GM12878 (cell line): ENCODE measurements at regions not wholly inside any gene's neighbourhood (a gene's known extent, or its start where the extent isn't known, plus 50 kb on each side); places are given as distances from the start of the nearest gene placed in this dataset.

ENCODE experiments used
- ATAC-seq: fragments of 200-7000 bp; cut with Tn5 transposase; 3 replicates; pipeline ENCODE4 v1.9.1; 2020; ENCODE audit warnings: mild to moderate bottlenecking, moderate library complexity
- BruUV-seq: library from RNA; stranded (reverse); fragments of 400-500 nt; replicated peaks from 2 replicates; lab custom pipeline; 2021; lab: Mats Ljungman, UMichigan
- CTCF ChIA-PET: fragments of 300-600 bp; sonication (Branson Sonifier 250); formaldehyde crosslinking; extraction: SDS; loops from one replicate; lab custom pipeline; 2021; ENCODE audit warnings: inconsistent platforms; lab: Yijun Ruan, JAX
- POLR2A ChIA-PET: fragments of 350-600 bp; formaldehyde crosslinking; extraction: SDS; loops from one replicate; lab custom pipeline; 2021; ENCODE audit warnings: inconsistent platforms; lab: Charles Lee
- RAD21 ChIA-PET: fragments of 300-600 bp; sonication (Branson Sonifier 250); formaldehyde crosslinking; loops from one replicate; lab custom pipeline; 2023; ENCODE audit warnings: antibody characterized with exemption; ENCODE audit not compliant: unreplicated experiment; lab: Charles Lee
- SMC1A ChIA-PET: fragments of 300-600 bp; sonication (Branson Sonifier 250); formaldehyde crosslinking; loops from one replicate; lab custom pipeline; 2023; ENCODE audit not compliant: unreplicated experiment, uncharacterized antibody; lab: Charles Lee
- DNase-seq: peaks from one replicate; pipeline ENCODE4 v3.0.0-alpha.2; 2011; ENCODE audit warnings: low read depth, low spot score
- FAIRE-seq: peaks from 3 replicates; lab custom pipeline; 2011; peaks lifted over from hg19 to GRCh38; lab: Jason Lieb, UNC
- H2AFZ ChIP-seq: 2 replicates; pipeline ENCODE4 v1.6.0; 2011; ENCODE audit warnings: low read depth, low read length, control low read depth; ENCODE audit not compliant: control insufficient read depth
- H3K27ac ChIP-seq: 2 replicates; pipeline ENCODE4 v1.5.1; 2011; ENCODE audit warnings: control low read depth; ENCODE audit not compliant: control insufficient read depth, insufficient read depth
- H3K27me3 ChIP-seq, 2 experiments: replicated peaks in 1 of 2; 2 replicates each; pipeline versions ENCODE4 v1.6.0 to v1.6.1; 2011; ENCODE audit warnings: low read length in 1 of 2; ENCODE audit not compliant: control insufficient read depth in 2 of 2, insufficient read depth in 2 of 2
- H3K36me3 ChIP-seq, 2 experiments: 2 replicates each; pipeline ENCODE4 v1.5.1; 2011; ENCODE audit warnings: low read length in 1 of 2; ENCODE audit not compliant: control insufficient read depth in 2 of 2, insufficient read depth in 2 of 2
- H3K4me1 ChIP-seq: 2 replicates; pipeline ENCODE4 v1.6.1; 2011; ENCODE audit warnings: mild to moderate bottlenecking, low read length, moderate library complexity, mixed read lengths; ENCODE audit not compliant: control insufficient read depth, insufficient read depth
- H3K4me2 ChIP-seq: 2 replicates; pipeline ENCODE4 v1.6.0; 2011; ENCODE audit warnings: control low read depth; ENCODE audit not compliant: control insufficient read depth, insufficient read depth
- H3K4me3 ChIP-seq: fragments of 200-600 bp; sonication (generic); 2 replicates; pipeline ENCODE4 v1.5.1; 2016
- H3K79me2 ChIP-seq: 2 replicates; pipeline ENCODE4 v1.6.0; 2011; ENCODE audit warnings: low read length; ENCODE audit not compliant: control insufficient read depth, insufficient read depth
- H3K9ac ChIP-seq: 2 replicates; pipeline ENCODE4 v1.8.0; 2011; ENCODE audit warnings: low read length, control low read depth, mixed read lengths; ENCODE audit not compliant: control insufficient read depth, insufficient read depth
- H3K9me3 ChIP-seq: replicated peaks from 3 replicates; pipeline ENCODE4 v1.5.1; 2011; ENCODE audit warnings: mild to moderate bottlenecking, low read length; ENCODE audit not compliant: control insufficient read depth, insufficient read depth
- H4K20me1 ChIP-seq: 2 replicates; pipeline ENCODE4 v1.6.0; 2011; ENCODE audit not compliant: control insufficient read depth, insufficient read depth
- BCL11A ChIP-seq: IDR thresholded peaks from 2 replicates; pipeline ENCODE4 v1.6.1; 2011; ENCODE audit warnings: low read depth, low read length
- CBX3 ChIP-seq: fragments of 200-600 bp; sonication (generic); IDR thresholded peaks from 2 replicates; pipeline ENCODE4 v1.6.1; 2016; ENCODE audit warnings: low read depth, borderline replicate concordance
- EGR1 ChIP-seq, 2 experiments: IDR thresholded peaks; 1 replicate in 1 of 2; 2 replicates in 1 of 2; pipeline ENCODE4 v1.6.1; 2011 to 2012; ENCODE audit warnings: low read depth in 2 of 2, low read length in 2 of 2, borderline replicate concordance in 1 of 2, mild to moderate bottlenecking in 1 of 2, moderate library complexity in 1 of 2
- ETV6 ChIP-seq, 2 experiments: fragments of 450-650 bp in 1 of 2; IDR thresholded peaks in 1 of 2; conservative IDR thresholded peaks in 1 of 2; 2 replicates each; pipeline ENCODE4 v1.6.1; 2014; ENCODE audit warnings: antibody characterized with exemption in 1 of 2, borderline replicate concordance in 1 of 2, low read depth in 1 of 2, mild to moderate bottlenecking in 1 of 2, moderate library complexity in 1 of 2
- IKZF1 ChIP-seq: fragments of 450-650 bp; conservative IDR thresholded peaks from 2 replicates; pipeline ENCODE4 v1.6.1; 2017; ENCODE audit warnings: antibody characterized with exemption, mild to moderate bottlenecking
- JUNB ChIP-seq: IDR thresholded peaks from 2 replicates; pipeline ENCODE4 v1.6.1; 2016; ENCODE audit warnings: antibody characterized with exemption, mild to moderate bottlenecking
- RAD51 ChIP-seq: fragments of 450-650 bp; IDR thresholded peaks from 2 replicates; pipeline ENCODE4 v1.6.1; 2016; ENCODE audit warnings: moderate library complexity, mild to moderate bottlenecking, inconsistent platforms
- RB1 ChIP-seq: fragments of 450-650 bp; formaldehyde crosslinking; IDR thresholded peaks from 2 replicates; pipeline ENCODE4 v1.6.1; 2017; ENCODE audit warnings: mild to moderate bottlenecking, borderline replicate concordance
- RBBP5 ChIP-seq: fragments of 200-600 bp; sonication (generic); conservative IDR thresholded peaks from 2 replicates; pipeline ENCODE4 v1.6.1; 2016
- SKIL ChIP-seq: fragments of 450-650 bp; IDR thresholded peaks from 2 replicates; pipeline ENCODE4 v1.6.1; 2017; ENCODE audit warnings: mild to moderate bottlenecking, low read depth, inconsistent platforms; ENCODE audit not compliant: poor library complexity, severe bottlenecking
- SREBF2 ChIP-seq: IDR thresholded peaks from 2 replicates; pipeline ENCODE4 v1.6.1; 2012; ENCODE audit warnings: mild to moderate bottlenecking, low read length
- TARDBP ChIP-seq: IDR thresholded peaks from 2 replicates; pipeline ENCODE4 v1.6.1; 2016; ENCODE audit warnings: borderline replicate concordance
- ZNF207 ChIP-seq: fragments of 450-650 bp; IDR thresholded peaks from 2 replicates; pipeline ENCODE4 v1.6.1; 2014; ENCODE audit warnings: antibody characterized with exemption, mild to moderate bottlenecking, borderline replicate concordance
- WGBS: methylation state at CpG from one replicate; pipeline ENCODE4 v1.1.6; 2016; ENCODE audit warnings: low lambda C conversion rate; ENCODE audit not compliant: insufficient replicate concordance, insufficient coverage; ENCODE audit errors: missing lambda C conversion rate; 5-methylcytosine and 5-hydroxymethylcytosine counted together
- in situ Hi-C: fragments of 300-500 bp; cut with MboI; formaldehyde crosslinking; loops from 9 replicates; pipeline ENCODE4 v1.14.3; 2018; ENCODE audit warnings: mixed read lengths
- intact Hi-C: fragments of 100-400 bp; cut with micrococcal nuclease; formaldehyde crosslinking; loops from one replicate; pipeline ENCODE4 v1.14.2; 2022; ENCODE audit not compliant: unreplicated experiment
- TF ChIP-seq, protein P1 (sequence below): fragments of 450-650 bp; IDR thresholded peaks from 2 replicates; pipeline ENCODE4 v1.6.1; 2018; ENCODE audit warnings: borderline replicate concordance, mild to moderate bottlenecking; ENCODE audit not compliant: partially characterized antibody

DNA sequence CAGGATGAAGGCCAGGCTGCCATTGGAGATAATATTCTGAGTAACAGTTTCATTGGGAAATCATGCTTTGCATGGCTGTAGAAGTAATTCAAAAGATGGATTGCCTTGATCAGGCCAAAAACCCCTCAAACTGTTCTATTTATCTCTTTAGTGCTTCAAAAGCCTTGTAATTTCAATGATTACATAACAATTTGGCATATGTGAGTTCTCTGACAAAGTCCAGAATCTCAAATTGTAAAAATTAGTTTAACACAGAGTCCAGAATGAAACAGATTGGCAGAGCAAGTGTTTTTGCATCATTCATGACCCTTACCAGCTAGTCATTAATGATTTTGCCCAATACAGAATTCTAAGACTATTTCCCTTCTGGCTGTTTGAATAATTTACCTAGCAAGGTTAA lies 347.3 kb downstream of the SPRY1 start:
- RAD21 ChIA-PET = no interaction called here
- no peak for DNase-seq
- no peak for FAIRE-seq
- Histone ChIP-seq H3K4me3 (no peak overlapping the region), H3K27me3 (no peaks in the 10 kb centered on the region), H4K20me1 (no peaks in the 10 kb centered on the region), H3K9me3 (no peaks in the 10 kb centered on the region), H3K4me1 (no peaks in the 10 kb centered on the region)
- POLR2A ChIA-PET = no interaction called here
- no peak for ATAC-seq
- CTCF ChIA-PET = interaction anchor here (0.6 kb wide), 1 partner anchor 948 kb away, joined by 3 read pairs; no protein-coding TSS in a partner anchor
- BruUV-seq = no TSS peak
- in situ Hi-C loops = no loop called here
- TF ChIP-seq EGR1 (IDR thresholded peaks at IDR 0.05; ENCODE audit: borderline replicate concordance in 1 of 2, low read depth in 2 of 2, low read length in 2 of 2) (no peak), IKZF1 (no peak), CBX3 (no peak), TARDBP (no peak)
- TF ChIP-seq, all 136 proteins: peak for 0
- intact Hi-C loops = loop anchor here (10.0 kb wide), 1 partner anchor 179 kb away; no protein-coding TSS in a partner anchor
- Histone ChIP-seq H3K9ac (no peak overlapping the region), H3K4me2 (no peak overlapping the region), H2AFZ (no peak overlapping the region), H3K36me3 (no peaks in the 10 kb centered on the region), H3K27ac (no peak overlapping the region), H3K79me2 (no peaks in the 10 kb centered on the region)
- SMC1A ChIA-PET = interaction anchor here (1.0 kb wide), 1 partner anchor 31 kb away, joined by 3 read pairs; no protein-coding TSS in a partner anchor

DNA sequence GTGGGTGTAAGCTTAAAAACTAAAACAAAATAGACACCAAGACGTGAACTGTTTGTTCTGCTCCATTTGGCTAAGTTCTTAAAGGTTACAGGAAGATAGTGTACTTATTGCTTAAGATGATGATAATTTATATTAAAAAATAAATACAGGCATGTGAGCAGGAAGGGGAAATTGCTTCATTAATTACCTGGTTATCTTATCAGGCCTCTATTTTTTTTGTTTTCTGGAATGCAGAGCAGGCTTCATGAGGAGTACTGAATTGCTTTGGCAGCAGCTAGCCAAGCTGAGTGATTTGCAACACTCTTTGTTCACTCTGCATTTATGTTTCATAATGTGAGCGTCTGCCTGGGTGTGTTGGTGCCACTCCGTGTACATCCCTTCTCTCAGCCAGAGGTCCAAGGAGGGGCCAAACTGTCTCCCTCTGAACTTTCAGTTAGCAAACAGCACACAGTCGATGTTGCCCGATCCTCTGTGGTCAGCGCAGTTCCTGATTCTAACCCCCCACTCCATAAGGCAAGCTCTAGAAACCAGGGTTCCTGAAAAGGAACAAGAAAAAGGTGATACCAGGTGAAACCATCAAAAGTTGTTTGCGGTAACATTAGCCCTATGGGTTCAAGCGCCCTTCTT lies 348.2 kb downstream of the SPRY1 start:
- POLR2A ChIA-PET = no interaction called here
- no peak for TF ChIP-seq RB1
- TF ChIP-seq RAD51 = no peak
- no peak for TF ChIP-seq ETV6 (conservative IDR thresholded peaks at IDR 0.05 in 1 of 2, IDR thresholded peaks at IDR 0.05 in 1 of 2; ENCODE audit: borderline replicate concordance in 1 of 2, low read depth in 1 of 2)
- no peak for TF ChIP-seq EGR1 (IDR thresholded peaks at IDR 0.05; ENCODE audit: borderline replicate concordance in 1 of 2, low read depth in 2 of 2, low read length in 2 of 2)
- no peak for TF ChIP-seq ZNF207
- no peak for TF ChIP-seq JUNB
- no peak for TF ChIP-seq SKIL
- TF ChIP-seq, protein P1, sequence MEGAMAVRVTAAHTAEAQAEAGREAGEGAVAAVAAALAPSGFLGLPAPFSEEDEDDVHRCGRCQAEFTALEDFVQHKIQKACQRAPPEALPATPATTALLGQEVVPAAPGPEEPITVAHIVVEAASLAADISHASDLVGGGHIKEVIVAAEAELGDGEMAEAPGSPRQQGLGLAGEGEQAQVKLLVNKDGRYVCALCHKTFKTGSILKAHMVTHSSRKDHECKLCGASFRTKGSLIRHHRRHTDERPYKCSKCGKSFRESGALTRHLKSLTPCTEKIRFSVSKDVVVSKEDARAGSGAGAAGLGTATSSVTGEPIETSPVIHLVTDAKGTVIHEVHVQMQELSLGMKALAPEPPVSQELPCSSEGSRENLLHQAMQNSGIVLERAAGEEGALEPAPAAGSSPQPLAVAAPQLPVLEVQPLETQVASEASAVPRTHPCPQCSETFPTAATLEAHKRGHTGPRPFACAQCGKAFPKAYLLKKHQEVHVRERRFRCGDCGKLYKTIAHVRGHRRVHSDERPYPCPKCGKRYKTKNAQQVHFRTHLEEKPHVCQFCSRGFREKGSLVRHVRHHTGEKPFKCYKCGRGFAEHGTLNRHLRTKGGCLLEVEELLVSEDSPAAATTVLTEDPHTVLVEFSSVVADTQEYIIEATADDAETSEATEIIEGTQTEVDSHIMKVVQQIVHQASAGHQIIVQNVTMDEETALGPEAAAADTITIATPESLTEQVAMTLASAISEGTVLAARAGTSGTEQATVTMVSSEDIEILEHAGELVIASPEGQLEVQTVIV = no peak
- no peak for TF ChIP-seq BCL11A
- TF ChIP-seq RBBP5 = no peak
- no peak for TF ChIP-seq SREBF2

More for the DNA sequence above, 348.2 kb downstream of the SPRY1 start:
- ChIA-PET SMC1A (no interaction called here), CTCF (no interaction called here), RAD21 (no interaction called here)
- H2AFZ ChIP-seq = no peak overlapping the region
- H3K4me3 ChIP-seq = no peak overlapping the region
- DNase-seq (no peak), FAIRE-seq (no peak), ATAC-seq (no peak)
- in situ Hi-C loops = no loop called here
- no peak overlapping the region for H3K27ac ChIP-seq
- no peaks in the 10 kb centered on the region for H3K27me3 ChIP-seq
- no peaks in the 10 kb centered on the region for H4K20me1 ChIP-seq
- H3K4me2 ChIP-seq = no peak overlapping the region
- intact Hi-C loops = loop anchor here (10.0 kb wide), 1 partner anchor 180 kb away; no protein-coding TSS in a partner anchor
- H3K9ac ChIP-seq = no peak overlapping the region
- no peaks in the 10 kb centered on the region for H3K36me3 ChIP-seq
- H3K9me3 ChIP-seq = no peaks in the 10 kb centered on the region
- H3K79me2 ChIP-seq = no peaks in the 10 kb centered on the region
- 1% methylated on average over 8 of the region's 8 CpGs for WGBS
- no TSS peak for BruUV-seq
- no peaks in the 10 kb centered on the region for H3K4me1 ChIP-seq
